ENCODE measurements at regions not wholly inside any gene's neighbourhood (a gene's known extent, or its start where the extent isn't known, plus 50 kb on each side); places are given as distances from the start of the nearest gene placed in this dataset.

GRCh38 chr16:85422632-85423550 is 190.2 kb upstream of the GSE1 start:
- no peak for DNase-seq (ENCODE audit: low read depth, low spot score)

- DNase-seq (ENCODE audit: low read depth, low spot score) = no peak
Observed at GRCh38 chr16:85423631-85424030, 189.5 kb upstream of the GSE1 start.

- no peak for DNase-seq (ENCODE audit: low read depth, low spot score)
Observed at GRCh38 chr16:85424260-85425073, 188.7 kb upstream of the GSE1 start.

GRCh38 chr16:85425074-85425662 is 188.0 kb upstream of the GSE1 start:
- DNase-seq (ENCODE audit: low read depth, low spot score) = no peak

GRCh38 chr16:85426806-85427205 is 186.3 kb upstream of the GSE1 start:
- no peak for DNase-seq (ENCODE audit: low read depth, low spot score)

GRCh38 chr16:85428168-85428898 is 184.8 kb upstream of the GSE1 start:
- DNase-seq (ENCODE audit: low read depth, low spot score) = peak; percentile 53

- DNase-seq (ENCODE audit: low read depth, low spot score) = no peak
Observed at GRCh38 chr16:85428899-85429775, 184.0 kb upstream of the GSE1 start.

GRCh38 chr16:85429776-85430522 is 183.2 kb upstream of the GSE1 start:
- no peak for DNase-seq (ENCODE audit: low read depth, low spot score)

DNA sequence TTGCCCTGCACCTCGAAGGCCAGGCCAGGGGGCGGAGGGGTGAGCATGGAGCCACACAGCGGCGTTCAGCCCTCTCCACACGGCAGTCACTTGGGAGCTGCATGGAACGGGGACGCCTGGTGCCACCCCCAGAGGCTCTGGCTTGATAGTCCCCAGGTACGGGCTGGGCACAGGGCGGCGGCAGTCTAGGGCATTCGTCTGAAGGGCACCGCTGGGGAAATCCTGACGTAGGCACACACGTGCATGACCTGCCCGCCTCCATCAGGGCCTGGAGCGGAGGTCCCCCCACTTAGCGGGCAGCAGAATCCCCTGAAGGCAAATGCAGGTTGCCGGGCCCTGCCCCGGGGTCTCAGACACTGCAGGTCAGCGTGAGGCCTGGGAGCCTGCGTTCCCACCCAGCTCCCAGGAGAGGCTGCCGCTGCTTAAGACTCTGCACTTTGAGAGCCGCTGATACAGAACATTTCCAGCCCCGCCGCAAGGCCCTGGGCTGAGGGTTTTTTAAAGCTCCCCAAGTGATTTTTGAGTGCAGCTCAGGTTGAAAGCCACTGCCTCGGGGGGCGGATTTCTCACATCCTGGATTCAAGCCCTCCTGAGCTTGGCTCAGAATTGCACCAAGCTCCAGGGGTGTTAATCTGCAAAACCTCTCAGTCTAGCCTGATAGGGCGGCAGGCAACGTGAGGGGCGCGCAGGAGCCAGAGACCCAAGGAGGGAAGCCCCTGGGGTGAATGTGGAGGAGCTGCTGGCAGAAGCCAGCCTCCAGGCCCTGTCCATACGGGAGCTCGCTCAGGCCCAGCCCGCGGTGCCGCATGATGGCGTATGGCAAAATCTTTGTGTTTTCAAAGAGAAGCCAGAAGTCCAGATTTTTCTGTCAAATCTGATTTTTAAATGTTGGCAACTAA is 182.3 kb upstream of the GSE1 start:
- DNase-seq (ENCODE audit: low read depth, low spot score) = peak; percentile 38

DNA sequence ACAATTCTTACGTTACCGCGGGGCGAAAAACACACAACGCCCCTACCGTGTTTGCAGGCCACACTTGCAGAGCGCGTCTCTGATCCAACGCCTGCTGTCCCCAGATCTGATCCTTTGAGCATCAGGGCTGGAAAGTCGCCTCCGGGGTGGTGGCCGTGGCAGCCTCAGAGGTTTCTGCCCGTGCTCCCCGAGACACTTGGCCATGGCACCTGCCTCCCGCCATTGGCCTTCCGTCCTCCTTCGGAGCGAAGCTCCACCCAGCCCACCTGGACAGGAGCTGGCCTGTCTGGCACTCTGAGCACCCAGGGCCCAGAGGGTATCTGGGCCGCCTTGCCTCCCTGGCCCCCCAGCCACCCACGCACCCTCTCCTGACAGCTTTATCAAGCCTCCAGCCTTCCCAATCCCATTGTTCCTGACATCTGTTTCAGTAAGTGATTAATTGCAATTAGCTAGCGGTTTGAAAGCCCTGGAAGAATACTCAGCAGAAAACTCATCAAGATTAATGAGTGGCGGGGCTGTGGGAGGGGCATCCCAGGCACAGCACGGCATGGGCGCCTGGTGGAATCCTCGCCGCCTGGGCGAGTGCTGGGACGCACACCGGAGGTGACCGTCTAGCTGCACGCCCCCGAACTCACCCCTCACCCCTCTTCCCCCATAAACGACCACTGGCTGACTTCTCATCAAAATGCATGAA is 181.5 kb upstream of the GSE1 start:
- no peak for DNase-seq (ENCODE audit: low read depth, low spot score)

- no peak for DNase-seq (ENCODE audit: low read depth, low spot score)
Observed at GRCh38 chr16:85432606-85433005, 180.5 kb upstream of the GSE1 start.

DNA sequence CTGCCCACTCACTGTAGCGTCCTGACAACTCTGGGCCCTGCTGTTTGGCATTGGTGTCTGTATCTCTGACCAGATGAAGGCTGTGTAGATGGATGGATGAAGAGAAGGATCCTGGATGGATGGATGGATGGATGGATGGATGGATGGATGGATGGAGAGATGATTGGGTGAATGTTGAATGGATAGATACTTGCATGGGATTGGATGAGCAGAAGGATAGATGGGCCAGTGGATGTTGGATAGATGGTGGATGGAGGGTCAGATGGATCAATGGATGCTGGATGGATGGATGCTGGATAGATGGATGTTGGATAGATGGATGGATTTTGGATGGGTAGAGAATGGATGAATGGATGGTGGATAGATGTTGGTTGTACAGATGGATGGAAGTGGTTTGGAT is 179.6 kb upstream of the GSE1 start:
- DNase-seq (ENCODE audit: low read depth, low spot score) = no peak

DNA sequence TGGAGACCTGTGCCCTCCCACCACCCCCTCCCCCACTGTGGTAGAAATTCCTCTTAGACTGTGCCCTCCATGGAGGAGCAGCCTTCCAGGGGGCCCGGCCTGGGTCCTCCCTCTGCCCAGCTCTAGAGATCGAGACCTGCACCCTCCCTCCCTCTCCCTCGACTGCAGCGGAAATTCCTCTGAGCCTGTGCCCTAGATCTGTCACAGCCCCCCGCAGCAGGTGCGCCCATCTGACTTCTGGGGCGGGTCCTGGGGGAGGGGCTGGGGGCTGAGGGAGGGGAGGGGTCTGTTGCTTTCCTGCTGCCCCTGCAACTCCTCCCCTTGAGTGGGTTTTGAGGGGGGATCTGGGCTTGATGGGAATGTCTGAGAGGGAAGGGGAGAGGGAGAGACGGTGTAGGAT is 177.8 kb upstream of the GSE1 start:
- no peak for DNase-seq (ENCODE audit: low read depth, low spot score)

- no peak for DNase-seq (ENCODE audit: low read depth, low spot score)
Observed at GRCh38 chr16:85435700-85436099, 177.4 kb upstream of the GSE1 start.

DNA sequence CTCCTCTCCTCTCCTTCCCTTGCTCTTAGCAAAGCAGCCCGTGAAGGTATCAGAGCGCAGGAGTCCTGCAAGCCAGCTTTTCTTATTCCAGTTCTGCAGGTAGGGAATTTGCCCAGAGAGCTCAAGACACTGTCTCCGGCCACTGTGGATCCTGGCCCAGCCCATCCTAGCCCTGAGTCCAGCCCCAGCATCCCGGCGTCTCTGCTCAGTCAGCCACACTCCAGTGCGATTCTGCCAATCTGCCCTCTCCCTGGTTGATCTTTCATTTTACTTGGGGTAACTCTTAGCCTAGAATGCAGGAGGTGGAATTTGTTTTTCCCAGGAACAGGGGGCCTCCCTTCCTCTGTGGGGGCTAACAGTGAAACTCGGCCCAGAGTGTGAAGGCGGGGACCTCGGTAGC is 176.9 kb upstream of the GSE1 start:
- peak; percentile 36 for DNase-seq (ENCODE audit: low read depth, low spot score)

GRCh38 chr16:85436636-85437165 is 176.4 kb upstream of the GSE1 start:
- peak; percentile 83 for DNase-seq (ENCODE audit: low read depth, low spot score)

DNA sequence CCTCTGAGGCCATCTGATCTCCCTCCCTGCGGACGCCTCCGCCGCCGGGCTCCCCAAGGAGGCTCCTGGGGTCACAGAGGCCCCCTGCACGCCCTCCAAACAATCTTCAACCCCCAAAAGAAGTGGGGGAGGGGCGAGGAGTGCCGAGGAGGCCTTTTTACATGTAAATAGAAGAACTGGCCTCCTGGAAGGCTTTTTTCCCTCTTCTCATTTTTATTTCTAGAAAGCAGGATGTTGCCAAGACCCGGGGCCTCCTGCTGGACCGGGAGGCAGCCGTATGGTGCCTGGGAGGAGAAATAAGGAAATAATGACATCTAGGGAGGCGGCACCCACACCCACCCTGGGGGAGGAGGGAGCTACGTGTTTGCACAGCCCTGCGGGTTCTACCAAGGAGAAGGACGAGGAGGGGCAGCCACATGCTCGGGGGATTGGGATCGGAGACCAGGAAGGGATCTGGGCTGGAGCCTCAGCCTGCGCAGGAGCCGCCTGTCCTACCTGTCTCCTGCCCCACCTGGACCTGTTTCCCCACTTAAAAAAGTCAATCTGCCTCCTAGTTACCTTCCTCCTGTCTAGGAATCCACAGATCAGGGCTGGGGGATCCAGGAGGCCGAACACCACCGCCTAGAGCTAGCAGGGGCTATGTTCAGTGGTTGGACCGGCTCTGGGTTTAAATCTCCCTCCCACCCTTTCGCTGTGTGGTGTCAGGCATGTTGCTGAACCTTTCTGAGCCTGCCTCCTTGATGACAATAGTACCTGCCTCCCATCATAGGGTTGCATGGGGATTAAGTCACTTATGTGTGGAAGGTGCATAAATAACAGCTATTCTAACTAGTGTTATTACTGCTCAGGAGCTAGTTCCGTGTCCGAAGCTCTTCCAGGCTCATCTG is 175.7 kb upstream of the GSE1 start:
- DNase-seq (ENCODE audit: low read depth, low spot score) = peak; percentile 83
